ENCODE measurements at regions not wholly inside any gene's neighbourhood (a gene's known extent, or its start where the extent isn't known, plus 50 kb on each side); places are given as distances from the start of the nearest gene placed in this dataset.

- no peak for TF ChIP-seq CSRNP1 (CRISPR knock-in tag; IDR thresholded peaks at IDR 0.05)
- no peak for TF ChIP-seq CEBPG (CRISPR knock-in tag; IDR thresholded peaks at IDR 0.05)
- TF ChIP-seq ATF7-NPFF (CRISPR knock-in tag; IDR thresholded peaks at IDR 0.05; ENCODE audit: low read depth): no peak
- TF ChIP-seq GRHL1 (CRISPR knock-in tag; conservative IDR thresholded peaks at IDR 0.05): no peak
Measured at GRCh38 chr21:35791541-35792325, 268.6 kb downstream of the SETD4 start (continued).

- TF ChIP-seq ZNF768 (CRISPR knock-in tag; IDR thresholded peaks at IDR 0.05) (no peak), CEBPG (CRISPR knock-in tag; IDR thresholded peaks at IDR 0.05) (no peak), UBTF (CRISPR knock-in tag; IDR thresholded peaks at IDR 0.05) (no peak), ZNF569 (CRISPR knock-in tag; IDR thresholded peaks at IDR 0.05; ENCODE audit: borderline replicate concordance) (no peak)
- DNase-seq (ENCODE audit: low spot score) (no peak), FAIRE-seq (no peak), ATAC-seq (no peak)
- BruUV-seq (replicated peaks): no TSS peak
- H3K4me2 ChIP-seq (ENCODE audit: low read depth, low read length): no peak overlapping the region
- no peaks in the 10 kb centered on the region for H3K4me1 ChIP-seq (ENCODE audit: insufficient read depth, low read length)
- no peak overlapping the region for H2AFZ ChIP-seq (ENCODE audit: low read length)
- no peaks in the 10 kb centered on the region for H4K20me1 ChIP-seq (ENCODE audit: insufficient read depth, low read length)
- ChIA-PET CTCF (ENCODE audit: low intra/inter-chr PET ratio, low total read pairs) (no interaction called here), POLR2A (no interaction called here)
- H3K79me2 ChIP-seq (ENCODE audit: insufficient read depth, low read length): no peaks in the 10 kb centered on the region
- intact Hi-C loops (cut with micrococcal nuclease; ENCODE audit: unreplicated experiment): no loop called here
- H3K9me3 ChIP-seq (ENCODE audit: low read length): no peaks in the 10 kb centered on the region
- H3K27ac ChIP-seq (ENCODE audit: extremely low read length, insufficient read depth, low read length): no peak overlapping the region
- H3K4me3 ChIP-seq (replicated peaks in 1 of 3; ENCODE audit: insufficient read depth in 1 of 3, low read depth in 2 of 3, low read length in 3 of 3): no peak overlapping the region
- no peaks in the 10 kb centered on the region for H3K36me3 ChIP-seq (replicated peaks in 1 of 2; ENCODE audit: control insufficient read depth in 1 of 2, insufficient read depth in 2 of 2, low read length in 2 of 2)
- H3K9ac ChIP-seq (ENCODE audit: insufficient read depth, low read depth, low read length): no peak overlapping the region
- no peaks in the 10 kb centered on the region; a peak in 1 of 5 replicates for H3K27me3 ChIP-seq (ENCODE audit: control insufficient read depth in 1 of 2, insufficient read depth in 2 of 2, low read length in 2 of 2)
- in situ Hi-C loops (cut with HindIII; ENCODE audit: extremely low pct_ligation_motif_present, low pct_unique_long_range_greater_than_20kb): no loop called here
Measured at GRCh38 chr21:35783721-35784120, 276.6 kb downstream of the SETD4 start.

Measured in HepG2 (cell line).